ENCODE measurements at regions not wholly inside any gene's neighbourhood (a gene's known extent, or its start where the extent isn't known, plus 50 kb on each side); places are given as distances from the start of the nearest gene placed in this dataset.
"Not testable (repeated sequence)": the region's sequence is repeated elsewhere in the genome, so short reads cannot be mapped to it uniquely, and the experiment has no call there.

DNA sequence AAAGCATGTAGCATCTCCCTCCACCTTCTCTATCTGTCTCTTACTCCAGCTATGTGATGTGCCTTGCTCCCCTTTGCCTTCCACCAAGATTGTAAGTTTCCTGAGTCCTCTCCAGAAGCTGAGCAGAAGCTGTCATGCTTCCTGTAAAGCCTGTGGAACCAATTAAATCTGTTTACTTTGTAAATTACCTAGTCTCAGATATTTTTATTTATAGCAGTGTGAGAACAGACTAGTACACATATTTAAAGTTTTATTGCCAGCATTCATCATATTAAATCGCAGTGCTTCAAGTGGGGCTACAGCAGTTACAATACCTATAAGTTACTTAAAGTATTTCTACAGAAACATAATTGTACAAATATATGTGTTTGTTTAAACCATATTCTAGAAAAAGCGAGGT is 973.1 kb downstream of the SLC16A7 start:
- no peak overlapping the region for H3K27ac ChIP-seq
- TF ChIP-seq, protein P1, sequence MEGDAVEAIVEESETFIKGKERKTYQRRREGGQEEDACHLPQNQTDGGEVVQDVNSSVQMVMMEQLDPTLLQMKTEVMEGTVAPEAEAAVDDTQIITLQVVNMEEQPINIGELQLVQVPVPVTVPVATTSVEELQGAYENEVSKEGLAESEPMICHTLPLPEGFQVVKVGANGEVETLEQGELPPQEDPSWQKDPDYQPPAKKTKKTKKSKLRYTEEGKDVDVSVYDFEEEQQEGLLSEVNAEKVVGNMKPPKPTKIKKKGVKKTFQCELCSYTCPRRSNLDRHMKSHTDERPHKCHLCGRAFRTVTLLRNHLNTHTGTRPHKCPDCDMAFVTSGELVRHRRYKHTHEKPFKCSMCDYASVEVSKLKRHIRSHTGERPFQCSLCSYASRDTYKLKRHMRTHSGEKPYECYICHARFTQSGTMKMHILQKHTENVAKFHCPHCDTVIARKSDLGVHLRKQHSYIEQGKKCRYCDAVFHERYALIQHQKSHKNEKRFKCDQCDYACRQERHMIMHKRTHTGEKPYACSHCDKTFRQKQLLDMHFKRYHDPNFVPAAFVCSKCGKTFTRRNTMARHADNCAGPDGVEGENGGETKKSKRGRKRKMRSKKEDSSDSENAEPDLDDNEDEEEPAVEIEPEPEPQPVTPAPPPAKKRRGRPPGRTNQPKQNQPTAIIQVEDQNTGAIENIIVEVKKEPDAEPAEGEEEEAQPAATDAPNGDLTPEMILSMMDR (IDR thresholded peaks at IDR 0.05), result no peak
- TF ChIP-seq ZFX (IDR thresholded peaks at IDR 0.05; ENCODE audit: borderline replicate concordance), result no peak

DNA sequence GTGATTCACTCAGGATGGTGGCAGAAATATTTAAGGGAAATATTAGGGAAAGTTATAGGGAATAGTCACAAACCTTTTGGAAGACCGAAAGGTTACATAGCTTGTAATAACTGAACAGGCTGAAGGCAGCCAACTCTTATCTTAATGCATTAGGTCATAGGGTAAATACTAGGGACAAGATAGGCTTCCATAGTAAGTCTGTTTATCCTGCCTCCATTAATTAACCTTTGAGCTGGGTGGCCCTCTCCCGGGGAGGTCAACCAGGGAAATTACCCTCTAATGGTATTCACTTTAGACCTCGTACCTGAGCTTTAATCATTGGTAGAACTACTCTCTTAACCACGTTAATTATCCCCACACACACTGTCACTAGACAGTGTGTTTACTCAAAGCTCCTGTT is 981.8 kb downstream of the SLC16A7 start:
- H3K27ac ChIP-seq, result no peak overlapping the region
- no peak for TF ChIP-seq ZFX (IDR thresholded peaks at IDR 0.05; ENCODE audit: borderline replicate concordance)
- TF ChIP-seq, protein P1 (IDR thresholded peaks at IDR 0.05), result no peak

DNA sequence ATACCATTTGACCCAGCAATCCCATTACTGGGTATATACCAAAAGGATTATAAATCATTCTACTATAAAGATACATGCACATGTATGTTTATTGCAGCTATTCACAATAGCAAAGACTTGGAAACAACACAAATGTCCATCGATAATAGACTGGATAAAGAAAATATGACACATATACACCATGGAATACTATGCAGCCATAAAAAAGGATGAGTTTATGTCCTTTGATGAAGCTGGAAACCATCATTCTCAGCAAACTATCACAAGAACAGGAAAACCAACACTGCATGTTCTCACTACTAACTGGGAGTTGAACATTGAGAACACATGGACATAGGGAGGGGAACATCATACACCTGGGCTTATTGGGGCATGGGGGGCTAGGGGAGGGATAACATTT is 991.8 kb downstream of the SLC16A7 start:
- H3K27ac ChIP-seq, result not testable (repeated sequence)

DNA sequence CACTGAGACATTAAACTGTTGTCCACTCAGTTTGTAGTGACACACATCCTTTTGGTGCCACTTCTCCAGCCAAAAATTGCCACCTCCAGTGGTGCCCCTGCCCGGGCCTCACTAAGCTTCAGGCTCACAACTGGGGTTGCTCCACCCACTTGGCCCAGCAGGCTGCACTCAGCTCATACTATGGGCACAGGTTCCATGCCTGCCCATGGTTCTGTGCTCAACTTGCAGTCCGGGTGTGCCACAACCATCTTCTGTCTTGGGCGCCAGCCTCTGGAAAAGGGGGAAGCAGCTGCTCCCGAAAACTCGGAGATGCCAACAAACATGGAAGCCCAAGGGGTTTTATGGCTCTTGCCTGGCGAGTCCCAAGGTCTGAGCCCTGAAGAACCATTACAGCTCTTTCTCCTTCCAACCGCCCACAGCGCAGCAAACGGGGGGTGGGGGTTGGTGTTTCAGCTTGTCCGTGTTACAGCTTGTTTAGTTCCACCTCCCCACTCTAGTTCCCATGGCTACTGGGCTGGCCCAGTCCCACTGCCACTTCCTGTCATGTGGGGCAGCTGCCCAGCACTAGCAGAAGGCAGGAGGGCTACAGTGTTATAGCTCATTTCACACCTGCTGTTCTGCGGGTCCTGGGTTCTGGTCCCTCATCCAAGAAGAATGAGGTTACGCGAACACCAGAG is 998.3 kb downstream of the SLC16A7 start:
- H3K27ac ChIP-seq, result no peak overlapping the region
- no peak for TF ChIP-seq ZFX (IDR thresholded peaks at IDR 0.05; ENCODE audit: borderline replicate concordance)
- TF ChIP-seq, protein P1 (IDR thresholded peaks at IDR 0.05), result no peak

DNA sequence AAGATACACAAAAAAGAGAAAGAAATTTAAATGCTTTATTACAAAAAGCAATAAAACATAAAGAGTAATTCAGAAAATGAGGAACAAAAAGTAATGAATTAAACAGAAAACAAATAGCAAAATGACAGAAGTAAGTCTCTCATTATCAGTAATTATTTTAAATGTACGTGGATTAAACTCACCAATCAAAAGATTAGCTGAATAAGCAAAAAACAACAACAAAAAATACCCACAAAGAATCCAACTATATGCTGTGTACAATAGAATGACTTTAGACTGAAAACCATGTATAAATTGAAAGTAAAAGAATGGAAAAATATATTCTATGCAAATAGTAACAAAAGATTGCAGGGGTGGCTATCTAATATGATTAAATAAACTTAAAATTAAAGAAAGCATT is 1006.8 kb downstream of the SLC16A7 start:
- TF ChIP-seq ZFX (IDR thresholded peaks at IDR 0.05; ENCODE audit: borderline replicate concordance), result no peak
- TF ChIP-seq, protein P1 (IDR thresholded peaks at IDR 0.05), result no peak
- H3K27ac ChIP-seq, result no peak overlapping the region

- not testable (repeated sequence) for H3K27ac ChIP-seq
Measured at GRCh38 chr12:60603475-60603874, 1007.6 kb downstream of the SLC16A7 start.

GRCh38 chr12:60616400-60616799 is 1020.6 kb downstream of the SLC16A7 start:
- no peak overlapping the region for H3K27ac ChIP-seq
- TF ChIP-seq, protein P1 (IDR thresholded peaks at IDR 0.05), result no peak
- TF ChIP-seq ZFX (IDR thresholded peaks at IDR 0.05; ENCODE audit: borderline replicate concordance), result no peak

- H3K27ac ChIP-seq, result no peak overlapping the region
- no peak for TF ChIP-seq ZFX (IDR thresholded peaks at IDR 0.05; ENCODE audit: borderline replicate concordance)
- TF ChIP-seq, protein P1 (IDR thresholded peaks at IDR 0.05), result no peak
Measured at GRCh38 chr12:60630796-60631195, 1035.0 kb downstream of the SLC16A7 start.

Measured in 22Rv1 (cell line).